ENCODE measurements at regions not wholly inside any gene's neighbourhood (a gene's known extent, or its start where the extent isn't known, plus 50 kb on each side); places are given as distances from the start of the nearest gene placed in this dataset.

- 84% methylated on average over 1 of the region's 1 CpG for WGBS
- peaks cover 0 to 2% (median 0%) of the 10 kb centered on the region in 4 donors for H3K9me3 ChIP-seq (ENCODE audit: control insufficient read depth in 4 of 4, low read length in 3 of 4)
- DNase-seq (ENCODE audit: low spot score) = no peak
- H3K4me1 ChIP-seq (ENCODE audit: control insufficient read depth in 4 of 4, insufficient read depth in 4 of 4, low read length in 3 of 4) = no peaks in the 10 kb centered on the region
- H3K36me3 ChIP-seq (ENCODE audit: control insufficient read depth in 4 of 4, insufficient read depth in 3 of 4, low read depth in 1 of 4, low read length in 3 of 4) = no peaks in the 10 kb centered on the region
- no peaks in the 10 kb centered on the region for H3K27me3 ChIP-seq (ENCODE audit: control insufficient read depth in 4 of 4, insufficient read depth in 4 of 4, low read length in 3 of 4)
- H3K9ac ChIP-seq (ENCODE audit: low read depth in 1 of 2, low read length in 2 of 2) = no peak overlapping the region
- no peak overlapping the region for H3K4me3 ChIP-seq (ENCODE audit: low read depth in 1 of 3, low read length in 3 of 3)
- TF ChIP-seq TAF1 (conservative IDR thresholded peaks at IDR 0.05) (no peak), NR2F2 (IDR thresholded peaks at IDR 0.05) (no peak), FOXA2 (IDR thresholded peaks at IDR 0.05) (no peak), RXRA (IDR thresholded peaks at IDR 0.05) (no peak), ATF3 (IDR thresholded peaks at IDR 0.05) (no peak), FOXA1 (IDR thresholded peaks at IDR 0.05) (no peak), EGR1 (IDR thresholded peaks at IDR 0.05; ENCODE audit: low read depth in 2 of 2) (no peak), HNF4G (IDR thresholded peaks at IDR 0.05) (no peak), RAD21 (IDR thresholded peaks at IDR 0.05) (no peak), CTCF (IDR thresholded peaks at IDR 0.05; ENCODE audit: low read depth, low read length, missing input control) (no peak), MAX (IDR thresholded peaks at IDR 0.05) (no peak), SP1 (IDR thresholded peaks at IDR 0.05) (no peak), JUND (IDR thresholded peaks at IDR 0.05) (no peak), REST (IDR thresholded peaks at IDR 0.05) (no peak), GABPA (IDR thresholded peaks at IDR 0.05 in 1 of 2, conservative IDR thresholded peaks at IDR 0.05 in 1 of 2) (no peak), HNF4A (conservative IDR thresholded peaks at IDR 0.05) (no peak), YY1 (IDR thresholded peaks at IDR 0.05) (no peak), ZBTB33 (IDR thresholded peaks at IDR 0.05) (no peak)
- no peak overlapping the region for H3K27ac ChIP-seq (ENCODE audit: low read depth in 1 of 2, low read length in 2 of 2)
Measured at GRCh38 chr2:139353874-139354273, 573.7 kb upstream of the NXPH2 start.

Data from liver (tissue), 8 donors.